NCI-H2107 (cell line): ENCODE measurements at regions not wholly inside any gene's neighbourhood (a gene's known extent, or its start where the extent isn't known, plus 50 kb on each side); places are given as distances from the start of the nearest gene placed in this dataset.
"Not testable (repeated sequence)": the region's sequence is repeated elsewhere in the genome, so short reads cannot be mapped to it uniquely, and the experiment has no call there.

Source experiments
- DNase-seq: peaks from one replicate; lab custom pipeline; 2025; lab: John Stamatoyannopoulos, UW

DNA sequence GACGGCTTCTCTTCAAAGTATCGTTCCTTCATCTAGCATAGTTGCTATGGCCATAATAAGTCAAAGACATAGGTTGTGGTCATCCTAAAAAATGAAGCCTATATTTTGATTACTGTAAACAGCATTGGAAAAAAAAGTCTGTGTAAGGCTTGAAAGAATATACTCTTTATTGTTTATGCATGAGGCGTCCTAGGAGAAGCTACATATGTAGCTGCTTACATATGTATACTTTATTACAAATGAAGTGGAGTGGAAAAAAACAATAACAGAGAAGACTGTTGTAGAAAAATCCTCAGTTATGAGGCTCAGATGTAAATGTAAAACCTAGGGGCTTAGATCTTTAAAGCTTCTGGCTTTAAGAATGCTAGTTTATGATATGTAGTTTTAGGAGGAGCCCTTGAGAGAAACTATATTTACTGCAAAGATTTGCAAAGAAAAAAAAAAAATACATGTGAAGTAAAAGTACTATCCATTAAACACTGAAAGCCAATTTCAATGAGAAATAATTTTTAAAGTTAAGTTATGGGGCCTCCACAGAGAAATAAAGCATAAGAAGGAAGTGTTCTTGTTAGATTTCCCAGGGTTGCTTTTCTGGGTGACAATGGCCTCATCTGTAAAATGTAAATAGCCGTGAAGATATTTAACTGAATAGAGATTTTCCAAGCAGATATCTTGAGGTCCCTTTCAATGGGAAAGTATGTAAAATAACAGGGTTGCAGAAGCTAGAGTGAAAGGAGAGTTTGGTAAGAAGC lies 598.2 kb downstream of the TRIML1 start:
- DNase-seq = no peak

DNA sequence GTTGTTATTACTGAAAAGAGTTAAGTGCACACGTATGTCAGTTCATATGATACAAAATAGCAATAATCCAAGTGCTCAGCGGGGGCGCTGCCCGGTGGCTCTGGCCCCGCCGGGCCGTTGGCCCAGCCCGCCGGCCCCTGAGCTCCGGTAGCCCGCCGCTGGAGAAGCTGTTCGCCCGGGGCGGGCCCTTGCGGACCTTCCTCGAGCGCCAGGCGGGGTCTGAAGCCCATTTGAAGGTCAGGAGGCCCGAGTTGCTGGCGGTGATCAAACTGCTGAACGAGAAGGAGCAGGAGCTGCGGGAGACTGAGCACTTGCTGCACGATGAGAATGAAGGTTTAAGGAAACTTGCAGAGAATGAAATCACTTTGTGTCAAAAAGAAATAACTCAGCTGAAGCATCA lies 599.0 kb downstream of the TRIML1 start:
- not testable (repeated sequence) for DNase-seq

GRCh38 chr4:188740172-188740571 lies 600.9 kb downstream of the TRIML1 start:
- DNase-seq = not testable (repeated sequence)

GRCh38 chr4:188740791-188741190 lies 601.5 kb downstream of the TRIML1 start:
- not testable (repeated sequence) for DNase-seq

GRCh38 chr4:188754372-188755002 lies 615.2 kb downstream of the TRIML1 start:
- no peak for DNase-seq

DNA sequence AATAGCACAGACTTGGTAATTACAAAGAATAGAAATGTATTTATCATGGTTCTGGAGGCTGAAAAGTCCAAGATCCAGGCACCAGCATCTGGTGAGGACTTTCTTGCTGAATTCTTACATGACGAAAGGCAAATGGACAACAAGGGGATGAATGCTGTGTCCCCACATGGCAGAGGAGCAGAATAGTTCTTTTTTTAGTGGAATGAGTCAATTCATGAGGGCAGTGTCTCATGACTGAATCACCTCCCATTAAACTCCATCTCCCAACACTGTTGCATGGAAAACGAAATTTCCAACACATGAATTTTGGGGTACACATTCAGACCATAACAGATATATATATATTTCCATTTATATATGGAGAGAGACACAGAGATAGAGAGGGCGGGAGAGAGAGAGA lies 628.3 kb downstream of the TRIML1 start:
- no peak for DNase-seq

DNA sequence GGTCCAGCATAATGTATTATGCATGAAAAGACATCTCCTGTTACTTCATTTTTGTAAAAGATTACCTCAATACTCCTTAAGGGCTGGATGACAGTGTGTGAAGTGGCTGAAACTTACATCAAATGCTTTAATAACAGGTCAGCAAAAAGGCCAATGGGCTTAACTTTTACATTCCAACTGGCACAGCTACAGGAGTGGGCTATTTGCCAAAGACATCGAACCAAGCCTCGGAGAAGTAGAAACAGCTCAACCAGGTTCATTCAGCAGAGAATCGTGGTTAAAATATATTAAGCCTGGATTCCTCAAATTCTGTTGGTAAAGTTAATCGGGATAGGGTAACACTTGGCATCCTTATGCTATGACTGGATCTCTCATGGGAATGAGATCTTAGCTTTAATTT lies 639.7 kb downstream of the TRIML1 start:
- no peak for DNase-seq

DNA sequence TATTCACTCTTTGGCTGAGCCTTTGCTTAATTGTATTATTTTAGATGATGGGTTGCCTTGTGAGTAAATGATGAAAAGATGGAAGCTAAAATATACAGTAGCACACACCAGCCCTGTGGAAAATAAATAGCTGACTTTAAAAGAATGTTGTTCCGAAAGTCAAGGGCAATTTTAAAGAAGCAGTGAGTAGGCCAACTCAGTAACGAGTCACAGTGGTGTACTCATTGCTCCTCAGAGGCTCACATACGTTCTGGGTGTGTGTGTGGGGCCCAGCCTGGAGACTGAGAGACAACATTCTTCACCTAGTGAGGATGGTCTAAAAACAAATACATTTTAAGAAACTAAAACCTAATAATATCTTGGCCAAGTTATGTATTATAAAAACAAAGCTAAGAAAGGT lies 640.3 kb downstream of the TRIML1 start:
- no peak for DNase-seq

DNA sequence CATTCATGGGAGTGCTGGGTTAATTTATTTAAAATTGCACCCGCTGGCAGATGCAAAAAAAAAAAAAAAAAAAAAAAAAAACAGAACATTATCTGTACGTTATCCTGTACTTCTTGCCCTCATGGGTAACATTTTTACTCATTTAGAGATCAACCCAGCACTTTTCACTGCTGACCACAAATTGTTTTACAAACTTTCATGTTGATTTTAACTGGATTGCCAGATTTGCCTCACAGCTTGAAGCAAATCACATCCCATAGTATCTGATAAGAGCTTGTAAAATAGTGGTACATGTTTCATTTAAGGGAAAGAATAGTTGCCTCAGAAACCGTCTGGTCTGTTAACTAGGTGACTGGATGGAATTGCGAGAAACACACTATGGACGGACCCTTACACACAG lies 640.8 kb downstream of the TRIML1 start:
- DNase-seq = no peak

- DNase-seq = no peak
Measured at GRCh38 chr4:188780686-188781085, 641.4 kb downstream of the TRIML1 start.

DNA sequence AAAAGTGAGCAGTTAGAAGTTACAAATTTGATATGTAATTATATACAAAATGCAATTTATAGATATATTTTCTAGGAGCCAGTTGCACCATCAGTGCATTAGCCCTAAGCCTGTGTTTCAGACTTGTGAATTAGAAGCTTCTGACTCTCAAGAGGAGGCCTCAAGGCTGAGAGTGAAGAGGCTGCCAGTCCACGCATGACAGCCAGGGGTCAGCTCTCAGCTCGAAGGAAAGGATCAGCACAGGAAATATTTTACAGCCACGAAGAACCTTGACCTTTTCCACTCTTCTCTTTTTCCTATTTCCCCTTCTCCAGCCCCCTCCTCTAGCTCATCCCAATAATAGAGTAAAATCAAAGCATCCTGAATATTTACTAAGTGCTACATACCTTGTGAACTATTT lies 642.4 kb downstream of the TRIML1 start:
- DNase-seq = no peak

- no peak for DNase-seq
Measured at GRCh38 chr4:188783175-188783574, 643.9 kb downstream of the TRIML1 start.

GRCh38 chr4:188783606-188784160 lies 644.4 kb downstream of the TRIML1 start:
- no peak for DNase-seq

DNA sequence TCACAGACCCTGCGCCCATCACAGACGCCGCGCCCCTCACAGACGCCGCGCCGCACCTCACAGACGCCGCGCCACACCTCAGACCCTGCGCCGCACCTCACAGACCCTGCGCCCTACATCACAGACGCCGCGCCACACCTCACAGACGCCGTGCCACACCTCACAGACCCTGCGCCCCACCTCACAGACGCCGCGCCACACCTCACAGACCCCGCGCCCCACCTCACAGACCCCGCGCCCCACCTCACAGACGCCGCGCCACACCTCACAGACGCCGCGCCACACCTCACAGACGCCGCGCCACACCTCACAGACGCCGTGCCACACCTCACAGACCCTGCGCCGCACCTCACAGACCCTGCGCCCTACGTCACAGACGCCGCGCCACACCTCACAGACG lies 657.4 kb downstream of the TRIML1 start:
- not testable (repeated sequence) for DNase-seq

DNA sequence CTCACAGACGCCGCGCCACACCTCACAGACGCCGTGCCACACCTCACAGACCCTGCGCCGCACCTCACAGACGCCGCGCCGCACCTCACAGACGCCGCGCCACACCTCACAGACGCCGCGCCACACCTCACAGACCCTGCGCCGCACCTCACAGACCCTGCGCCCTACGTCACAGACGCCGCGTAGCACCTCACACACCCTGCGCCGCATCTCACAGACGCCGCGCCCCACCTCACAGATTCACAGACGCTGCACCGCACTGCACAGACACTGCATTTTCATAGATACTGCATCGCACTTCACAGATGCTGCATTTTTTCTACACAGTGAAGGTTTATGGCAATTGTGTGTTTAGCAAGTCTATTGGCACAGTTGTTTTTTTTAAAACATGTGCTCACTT lies 657.8 kb downstream of the TRIML1 start:
- DNase-seq = not testable (repeated sequence)

DNA sequence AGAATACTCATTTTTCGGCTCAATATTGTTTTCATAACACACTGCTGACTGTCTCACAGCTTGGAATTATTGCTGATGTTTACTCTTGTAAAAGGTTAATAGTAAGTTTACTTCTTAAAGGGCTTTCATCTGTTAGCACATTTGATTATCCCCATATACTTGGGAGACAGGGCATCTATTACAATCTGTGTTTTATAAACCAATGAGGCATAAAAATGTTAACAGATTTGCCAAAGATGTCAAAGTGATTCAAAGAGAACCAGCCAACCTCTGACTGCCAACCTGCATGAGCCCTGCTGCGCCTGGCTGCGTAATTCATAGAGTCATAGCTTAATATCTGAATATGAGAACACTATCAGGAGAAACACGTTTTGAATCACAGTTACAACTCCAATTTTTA lies 665.6 kb downstream of the TRIML1 start:
- DNase-seq = no peak

- DNase-seq = no peak
Measured at GRCh38 chr4:188811121-188811520, 671.9 kb downstream of the TRIML1 start.

GRCh38 chr4:188812644-188813043 lies 673.4 kb downstream of the TRIML1 start:
- no peak for DNase-seq

DNA sequence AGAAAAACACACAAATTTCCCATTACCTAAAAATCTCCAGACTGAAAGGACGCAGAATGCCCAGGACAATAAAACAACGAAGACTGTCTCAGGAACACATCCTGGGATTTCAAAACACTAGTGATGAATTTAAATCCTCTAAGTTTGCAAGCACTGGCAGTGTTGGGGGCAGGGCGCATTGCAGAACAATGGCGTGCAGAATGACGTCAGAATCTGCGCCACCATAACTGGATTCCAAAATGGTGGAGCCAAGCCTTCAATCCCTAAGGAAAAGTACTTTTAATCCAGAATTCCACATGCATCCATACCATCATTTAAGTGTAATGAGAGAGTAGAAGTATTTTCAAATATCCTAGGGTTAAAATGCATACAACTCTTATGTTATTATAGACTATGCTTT lies 679.1 kb downstream of the TRIML1 start:
- DNase-seq = no peak

GRCh38 chr4:188819233-188819632 lies 680.0 kb downstream of the TRIML1 start:
- DNase-seq = no peak

- no peak for DNase-seq
Measured at GRCh38 chr4:188821500-188821899, 682.3 kb downstream of the TRIML1 start.

- no peak for DNase-seq
Measured at GRCh38 chr4:188822698-188823097, 683.5 kb downstream of the TRIML1 start.

GRCh38 chr4:188824553-188824952 lies 685.3 kb downstream of the TRIML1 start:
- DNase-seq = no peak

- DNase-seq = no peak
Measured at GRCh38 chr4:188826393-188826792, 687.2 kb downstream of the TRIML1 start.
